HUES48 (cell line): ENCODE measurements at regions not wholly inside any gene's neighbourhood (a gene's known extent, or its start where the extent isn't known, plus 50 kb on each side); places are given as distances from the start of the nearest gene placed in this dataset.

ENCODE experiments used
- H3K27ac ChIP-seq: one replicate; pipeline ENCODE4 v1.7.0; 2013; ENCODE audit warnings: low read depth, low read length, inconsistent platforms
- H3K27me3 ChIP-seq: 2 replicates; pipeline ENCODE4 v1.6.1; 2013; ENCODE audit warnings: mild to moderate bottlenecking, low read length; ENCODE audit not compliant: control insufficient read depth, insufficient read depth
- H3K36me3 ChIP-seq: 2 replicates; pipeline ENCODE4 v1.6.1; 2013; ENCODE audit warnings: low read length; ENCODE audit not compliant: control insufficient read depth, insufficient read depth
- H3K4me1 ChIP-seq: 2 replicates; pipeline ENCODE4 v1.6.1; 2013; ENCODE audit warnings: mild to moderate bottlenecking, low read length; ENCODE audit not compliant: control insufficient read depth, insufficient read depth
- H3K4me3 ChIP-seq: 2 replicates; pipeline ENCODE4 v1.5.1; 2013; ENCODE audit warnings: mild to moderate bottlenecking, low read depth, low read length
- H3K9ac ChIP-seq: 2 replicates; pipeline ENCODE4 v1.6.1; 2013; ENCODE audit warnings: mild to moderate bottlenecking, low read depth, low read length, moderate library complexity
- H3K9me3 ChIP-seq: 2 replicates; pipeline ENCODE4 v1.6.1; 2013; ENCODE audit warnings: low read length; ENCODE audit not compliant: control insufficient read depth, insufficient read depth

DNA sequence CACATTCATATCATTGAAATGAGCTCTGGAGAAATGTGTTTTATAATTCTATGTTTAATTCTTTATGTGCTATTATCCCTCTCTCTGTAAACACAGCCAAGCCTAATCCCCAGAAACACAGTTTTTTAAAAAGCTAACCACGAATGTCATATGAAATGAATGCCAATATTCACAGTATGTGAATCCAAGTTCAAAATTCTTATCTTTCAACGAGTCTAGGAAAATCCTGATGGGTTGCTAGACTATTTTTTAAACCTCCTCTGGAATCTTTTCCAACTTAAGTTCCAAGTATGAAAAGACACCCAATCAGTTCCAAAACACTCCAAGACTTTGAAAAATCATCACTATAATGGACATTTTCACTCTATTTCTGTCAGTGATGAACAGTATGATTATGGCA is 689.3 kb downstream of the HACE1 start:
- no peaks in the 10 kb centered on the region for H3K36me3 ChIP-seq
- peaks cover 8% of the 10 kb centered on the region for H3K4me1 ChIP-seq
- H3K4me3 ChIP-seq: no peak overlapping the region
- H3K27me3 ChIP-seq: no peaks in the 10 kb centered on the region
- no peaks in the 10 kb centered on the region for H3K9me3 ChIP-seq
- H3K27ac ChIP-seq: no peak overlapping the region
- no peak overlapping the region for H3K9ac ChIP-seq

DNA sequence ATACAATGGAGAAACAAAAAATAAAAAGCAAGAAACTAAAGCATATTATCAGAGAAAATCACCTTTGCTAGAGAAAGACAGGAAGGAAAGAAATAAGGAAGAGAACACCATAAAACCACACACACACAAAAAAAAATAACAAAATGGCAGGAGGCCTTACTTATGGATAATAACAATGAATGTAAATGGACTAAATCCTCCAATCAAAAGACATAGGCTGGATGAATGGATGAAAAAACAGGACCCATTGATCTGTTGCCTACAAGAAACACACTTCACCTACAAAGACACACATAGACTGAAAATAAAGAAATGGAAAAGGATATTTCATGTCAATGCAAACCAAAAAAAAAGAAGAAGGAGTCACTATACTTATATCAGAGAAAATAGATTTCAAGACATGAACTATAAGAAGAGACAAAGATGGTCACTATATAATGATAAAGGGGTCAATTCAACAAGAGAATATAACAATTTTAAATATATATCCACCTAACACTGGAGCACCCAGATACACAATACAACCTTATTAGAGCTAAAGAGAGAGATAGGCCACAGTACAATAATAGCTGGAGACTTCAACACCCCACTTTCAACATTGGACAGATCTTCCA is 693.6 kb downstream of the HACE1 start:
- no peak overlapping the region for H3K9ac ChIP-seq
- no peaks in the 10 kb centered on the region for H3K27me3 ChIP-seq
- H3K4me1 ChIP-seq: peaks cover 8% of the 10 kb centered on the region
- H3K27ac ChIP-seq: no peak overlapping the region
- no peaks in the 10 kb centered on the region for H3K9me3 ChIP-seq
- H3K36me3 ChIP-seq: no peaks in the 10 kb centered on the region
- no peak overlapping the region for H3K4me3 ChIP-seq

DNA sequence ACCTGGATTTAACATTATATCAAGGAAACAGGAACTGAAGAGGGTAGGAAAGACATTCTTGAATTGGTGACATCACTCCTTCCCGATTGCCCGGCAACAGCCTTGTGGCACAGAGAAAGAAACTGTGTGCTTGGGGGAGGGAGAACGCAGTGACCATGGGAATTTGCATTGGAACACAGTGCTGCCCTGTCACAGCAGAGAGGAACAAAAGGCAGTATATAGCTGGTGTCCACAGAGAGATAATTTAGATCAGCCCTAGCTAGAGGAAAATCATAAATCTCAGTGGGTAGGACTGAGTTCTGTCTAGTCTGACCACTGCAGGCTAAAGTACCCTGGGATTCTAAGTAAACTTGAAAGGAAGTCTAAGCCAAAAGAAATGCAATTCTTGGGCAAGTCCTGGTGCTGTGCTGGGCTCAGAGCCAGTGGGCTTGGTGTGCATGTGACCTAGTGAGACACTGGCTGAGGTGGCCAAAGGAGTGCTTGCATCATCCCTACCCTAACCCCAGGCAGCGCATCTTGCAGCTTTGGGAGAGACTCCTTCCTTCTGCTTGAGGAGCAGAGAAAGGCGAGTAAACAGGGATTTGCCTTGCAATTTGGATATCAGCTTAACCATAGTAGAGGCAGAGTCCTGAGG is 697.6 kb downstream of the HACE1 start:
- no peak overlapping the region for H3K4me3 ChIP-seq
- H3K4me1 ChIP-seq: no peaks in the 10 kb centered on the region
- H3K36me3 ChIP-seq: no peaks in the 10 kb centered on the region
- no peaks in the 10 kb centered on the region for H3K27me3 ChIP-seq
- no peak overlapping the region for H3K27ac ChIP-seq
- no peaks in the 10 kb centered on the region for H3K9me3 ChIP-seq
- no peak overlapping the region for H3K9ac ChIP-seq

DNA sequence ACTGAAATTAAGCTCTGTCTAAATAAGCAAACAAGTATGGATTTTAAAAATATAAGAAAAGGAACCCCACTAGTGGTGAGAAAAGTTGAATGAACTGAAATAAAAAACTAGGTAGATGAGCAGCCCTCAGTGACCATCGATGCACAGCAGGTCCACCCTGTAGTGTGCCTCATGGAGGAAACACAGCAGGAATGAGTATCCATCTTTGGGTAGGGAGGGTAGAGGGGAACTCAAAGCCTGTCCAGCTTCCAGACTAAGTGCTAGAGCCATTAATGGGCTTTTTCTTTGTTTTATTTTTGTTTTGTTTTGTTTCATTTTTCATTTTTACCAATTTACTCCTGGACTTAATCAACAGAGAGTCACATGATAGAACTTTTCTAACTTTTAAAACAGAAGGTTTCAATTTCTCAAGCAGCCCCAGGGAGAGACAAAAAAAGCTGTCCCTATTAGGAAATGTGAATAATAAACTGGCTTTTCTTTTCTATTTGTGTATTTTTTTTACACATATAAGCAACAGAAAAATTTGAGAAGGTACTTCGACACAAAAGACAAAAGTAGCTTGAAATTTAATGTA is 700.6 kb downstream of the HACE1 start:
- H3K27me3 ChIP-seq: no peaks in the 10 kb centered on the region
- H3K4me1 ChIP-seq: no peaks in the 10 kb centered on the region
- no peaks in the 10 kb centered on the region for H3K36me3 ChIP-seq
- no peak overlapping the region for H3K27ac ChIP-seq
- no peaks in the 10 kb centered on the region for H3K9me3 ChIP-seq
- H3K9ac ChIP-seq: no peak overlapping the region
- H3K4me3 ChIP-seq: no peak overlapping the region

DNA sequence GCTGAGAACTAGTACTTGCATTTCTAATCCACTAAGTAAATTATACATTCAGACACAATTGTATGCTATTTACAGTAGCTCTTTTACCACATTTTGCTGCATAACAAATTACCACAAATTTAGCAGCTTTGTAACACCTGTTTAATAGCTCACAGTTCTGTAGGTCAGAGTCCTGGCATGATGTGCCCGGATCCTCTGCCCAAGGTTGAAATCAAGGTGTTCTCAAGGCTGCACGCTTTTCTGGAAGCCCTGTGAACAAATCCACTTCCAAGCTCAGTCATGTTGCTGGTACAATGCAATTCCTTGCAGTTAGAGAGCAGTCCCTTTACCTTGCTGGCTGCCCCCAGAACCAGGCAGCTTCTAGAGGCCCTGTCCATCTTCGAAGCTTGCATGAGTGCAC is 716.0 kb downstream of the HACE1 start:
- no peak overlapping the region for H3K27ac ChIP-seq
- no peaks in the 10 kb centered on the region for H3K4me1 ChIP-seq
- H3K27me3 ChIP-seq: no peaks in the 10 kb centered on the region
- H3K4me3 ChIP-seq: no peak overlapping the region
- H3K9ac ChIP-seq: no peak overlapping the region
- peaks cover 3% of the 10 kb centered on the region for H3K9me3 ChIP-seq
- H3K36me3 ChIP-seq: no peaks in the 10 kb centered on the region

DNA sequence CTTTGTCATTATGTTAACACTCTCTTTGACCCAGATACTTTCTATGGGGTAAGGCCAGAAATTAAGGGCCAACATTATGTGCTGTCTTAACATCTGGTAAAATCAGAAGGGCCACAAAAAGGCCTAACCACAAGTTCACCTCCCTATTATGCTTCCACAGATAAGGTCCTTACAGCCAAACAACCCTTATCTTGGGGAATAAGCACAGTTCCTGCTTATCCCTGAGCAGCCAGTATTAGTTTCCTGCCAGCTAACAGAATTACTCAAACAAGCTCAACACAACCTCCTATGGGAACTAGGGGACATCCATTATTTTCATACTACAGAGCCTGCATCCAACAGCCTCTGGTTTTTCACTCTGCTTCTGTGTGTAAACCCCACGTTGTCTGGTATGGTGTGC is 724.8 kb downstream of the HACE1 start:
- H3K4me3 ChIP-seq: no peak overlapping the region
- H3K4me1 ChIP-seq: no peaks in the 10 kb centered on the region
- H3K36me3 ChIP-seq: no peaks in the 10 kb centered on the region
- no peaks in the 10 kb centered on the region for H3K27me3 ChIP-seq
- no peak overlapping the region for H3K9ac ChIP-seq
- H3K9me3 ChIP-seq: no peaks in the 10 kb centered on the region; the same call in none of the 2 replicates
- H3K27ac ChIP-seq: no peak overlapping the region

DNA sequence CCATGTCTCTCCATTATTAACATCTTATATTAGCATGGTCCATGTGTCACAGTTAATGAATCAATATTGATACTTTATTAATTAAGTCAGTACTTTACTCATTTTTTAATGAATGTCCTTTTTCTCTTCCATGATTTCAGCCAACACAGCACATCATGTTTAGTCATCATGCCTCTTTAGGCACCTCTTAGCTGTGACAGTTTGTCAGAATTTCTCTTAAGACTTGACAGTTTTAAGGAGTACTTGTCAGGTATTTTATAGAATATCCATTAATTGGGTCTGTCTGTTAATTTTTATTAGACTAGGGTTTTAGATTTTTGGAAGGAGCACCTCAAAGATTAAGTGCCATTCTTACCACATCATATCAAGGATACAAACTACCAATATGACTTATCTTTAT is 729.4 kb downstream of the HACE1 start:
- Histone ChIP-seq H3K27me3 (no peaks in the 10 kb centered on the region), H3K27ac (no peak overlapping the region), H3K9me3 (no peaks in the 10 kb centered on the region), H3K36me3 (no peaks in the 10 kb centered on the region), H3K9ac (no peak overlapping the region), H3K4me1 (no peaks in the 10 kb centered on the region), H3K4me3 (no peak overlapping the region)

DNA sequence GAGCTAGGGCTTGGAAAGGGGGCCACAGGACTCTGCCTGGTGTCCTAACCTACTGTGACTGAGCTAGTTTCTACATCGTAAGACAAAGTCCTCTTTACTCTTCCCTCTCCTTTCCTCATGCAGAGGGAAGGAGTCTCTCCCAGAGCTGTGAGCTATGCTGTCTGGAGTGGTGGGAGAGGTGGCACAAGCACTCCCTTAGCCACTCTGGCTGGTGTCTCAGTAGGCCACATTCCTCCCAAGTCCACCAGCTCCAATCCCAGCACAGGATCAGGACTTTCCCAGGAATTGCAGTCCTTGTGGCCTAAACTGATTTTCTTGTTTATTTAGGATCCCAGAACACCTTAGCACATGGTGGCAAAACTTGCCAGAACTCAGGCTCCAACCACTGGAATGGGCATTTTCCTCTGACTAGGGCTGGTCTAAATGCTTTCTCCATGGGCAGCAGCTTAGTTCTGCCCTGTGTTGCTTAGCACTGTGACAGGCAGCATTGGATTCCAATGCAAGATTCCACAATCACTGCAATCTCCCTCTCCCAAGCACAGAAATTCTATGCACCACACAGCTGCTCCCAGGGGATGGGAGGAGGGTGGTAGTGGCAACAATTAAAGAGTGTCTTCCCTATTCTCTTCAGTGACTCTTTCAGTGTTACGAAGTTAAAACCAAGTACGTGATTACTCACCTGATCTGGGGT is 733.3 kb downstream of the HACE1 start:
- H3K4me1 ChIP-seq: peaks cover 8% of the 10 kb centered on the region
- H3K36me3 ChIP-seq: no peaks in the 10 kb centered on the region
- no peak overlapping the region for H3K27ac ChIP-seq
- no peaks in the 10 kb centered on the region for H3K27me3 ChIP-seq
- H3K9ac ChIP-seq: no peak overlapping the region
- peaks cover 17% of the 10 kb centered on the region; the same call in 1 of the 2 replicates for H3K9me3 ChIP-seq
- H3K4me3 ChIP-seq: no peak overlapping the region

DNA sequence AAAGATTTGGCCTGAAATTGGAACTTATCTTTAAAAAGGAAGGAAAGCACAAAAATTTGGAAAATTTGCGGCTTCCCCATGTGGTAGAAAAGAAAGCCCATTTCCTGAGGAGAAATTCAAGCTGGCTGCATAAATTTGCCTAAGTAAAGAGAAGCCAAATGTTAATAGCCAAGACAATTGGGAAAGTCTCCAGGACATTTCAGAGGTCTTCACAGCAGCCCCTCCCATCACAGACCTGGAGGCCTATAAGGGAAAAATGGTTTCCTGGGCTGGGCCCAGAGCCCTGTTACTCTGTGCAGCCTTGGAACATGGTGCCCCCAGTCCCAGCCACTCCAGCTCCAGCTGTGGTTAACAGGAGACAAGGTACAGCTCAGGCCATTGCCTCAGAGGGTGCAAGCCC is 736.5 kb downstream of the HACE1 start:
- H3K9me3 ChIP-seq: peaks cover 17% of the 10 kb centered on the region; the same call in 1 of the 2 replicates
- no peaks in the 10 kb centered on the region for H3K36me3 ChIP-seq
- peak overlapping the region; percentile 55 for H3K27ac ChIP-seq
- peaks cover 8% of the 10 kb centered on the region for H3K4me1 ChIP-seq
- H3K9ac ChIP-seq: no peak overlapping the region
- no peaks in the 10 kb centered on the region for H3K27me3 ChIP-seq
- peak overlapping the region; percentile 18; the same call in 1 of the 2 replicates for H3K4me3 ChIP-seq

DNA sequence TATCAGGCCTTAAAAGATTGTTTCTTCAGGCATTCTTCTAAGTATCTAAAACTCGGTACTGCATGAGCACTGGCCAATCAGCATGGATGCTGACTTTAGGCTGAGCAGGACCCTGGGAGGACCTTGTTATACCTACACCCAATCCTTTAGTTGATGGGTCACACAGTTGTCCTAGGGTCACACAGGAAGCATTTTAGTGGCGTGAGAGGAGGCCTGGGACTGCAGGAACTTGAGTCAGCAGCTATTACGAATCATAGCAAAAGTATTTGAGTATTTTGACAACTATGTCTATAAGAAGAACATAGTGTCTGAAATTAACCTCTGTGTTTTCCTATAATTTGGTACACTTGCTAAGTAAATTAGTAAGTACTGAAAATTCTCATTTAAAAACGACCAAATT is 741.4 kb downstream of the HACE1 start:
- H3K9ac ChIP-seq: no peak overlapping the region
- H3K27ac ChIP-seq: no peak overlapping the region
- peaks cover 6% of the 10 kb centered on the region for H3K4me1 ChIP-seq
- H3K27me3 ChIP-seq: no peaks in the 10 kb centered on the region
- H3K36me3 ChIP-seq: no peaks in the 10 kb centered on the region
- H3K4me3 ChIP-seq: no peak overlapping the region
- H3K9me3 ChIP-seq: peaks cover 9% of the 10 kb centered on the region; the same call in 1 of the 2 replicates

DNA sequence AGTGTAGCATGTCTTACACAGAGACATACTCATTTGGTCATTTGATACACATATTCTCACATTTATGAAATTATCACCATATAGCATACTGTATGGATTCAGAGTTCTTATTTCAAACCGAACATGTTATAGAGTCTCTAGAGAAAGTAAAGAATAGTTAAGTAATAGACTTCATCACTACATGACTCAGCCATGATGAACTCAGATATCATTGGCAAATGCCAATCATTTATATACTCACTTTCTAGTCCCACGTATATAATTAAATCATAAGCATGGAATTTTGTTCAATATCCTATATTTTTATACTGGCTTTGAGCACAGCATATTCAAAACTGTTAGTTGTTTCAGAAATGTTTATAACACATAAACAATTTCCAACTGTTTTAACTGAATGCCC is 749.9 kb downstream of the HACE1 start:
- no peak overlapping the region for H3K27ac ChIP-seq
- no peaks in the 10 kb centered on the region for H3K4me1 ChIP-seq
- no peaks in the 10 kb centered on the region for H3K27me3 ChIP-seq
- no peak overlapping the region for H3K4me3 ChIP-seq
- no peak overlapping the region for H3K9ac ChIP-seq
- no peaks in the 10 kb centered on the region for H3K9me3 ChIP-seq
- H3K36me3 ChIP-seq: no peaks in the 10 kb centered on the region
